ENCODE measurements at regions not wholly inside any gene's neighbourhood (a gene's known extent, or its start where the extent isn't known, plus 50 kb on each side); places are given as distances from the start of the nearest gene placed in this dataset.
"Not testable (repeated sequence)": the region's sequence is repeated elsewhere in the genome, so short reads cannot be mapped to it uniquely, and the experiment has no call there.

DNA sequence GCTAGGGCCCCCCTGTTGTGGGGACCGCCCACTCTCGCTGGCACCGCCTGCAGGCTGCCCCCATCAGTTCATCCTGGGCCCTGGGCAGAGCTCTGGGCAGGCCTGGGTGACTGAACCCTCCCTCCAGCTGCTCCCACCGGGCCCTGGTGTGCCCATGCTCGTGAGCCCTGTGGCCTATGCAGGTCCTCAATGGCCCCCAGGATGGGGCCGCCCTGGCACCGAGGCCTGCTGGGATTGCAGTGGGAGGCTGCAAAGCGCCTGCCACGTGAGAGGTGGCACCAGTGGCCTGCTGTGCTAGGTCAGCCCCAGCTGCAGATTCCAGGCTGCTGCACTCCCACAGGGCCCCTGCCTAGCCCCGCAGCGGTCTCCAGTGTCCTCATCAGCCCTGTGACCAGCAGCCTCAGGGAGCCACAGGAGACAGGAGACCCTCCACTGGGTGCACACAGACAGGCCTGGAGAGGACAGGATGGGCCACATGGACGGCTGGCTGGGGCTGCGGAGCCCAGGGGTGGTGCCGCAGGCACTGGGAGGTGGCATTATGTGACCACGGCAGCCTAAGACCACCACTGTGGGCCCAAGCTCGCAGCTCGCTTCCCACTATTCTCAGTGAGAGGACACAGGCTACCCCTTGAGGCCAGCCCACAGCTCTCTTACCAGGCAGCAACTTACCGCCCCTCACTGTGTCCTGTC, 199.4 kb downstream of the BCR start:
- not testable (repeated sequence) for DNase-seq (ENCODE audit: low read depth)

GRCh38 chr22:23377767-23378166, 197.5 kb downstream of the BCR start:
- DNase-seq (ENCODE audit: low read depth): no peak

GRCh38 chr22:23376256-23376655, 195.9 kb downstream of the BCR start:
- DNase-seq (ENCODE audit: low read depth): no peak

GRCh38 chr22:23375031-23375827, 194.9 kb downstream of the BCR start:
- no peak for DNase-seq (ENCODE audit: low read depth)

DNA sequence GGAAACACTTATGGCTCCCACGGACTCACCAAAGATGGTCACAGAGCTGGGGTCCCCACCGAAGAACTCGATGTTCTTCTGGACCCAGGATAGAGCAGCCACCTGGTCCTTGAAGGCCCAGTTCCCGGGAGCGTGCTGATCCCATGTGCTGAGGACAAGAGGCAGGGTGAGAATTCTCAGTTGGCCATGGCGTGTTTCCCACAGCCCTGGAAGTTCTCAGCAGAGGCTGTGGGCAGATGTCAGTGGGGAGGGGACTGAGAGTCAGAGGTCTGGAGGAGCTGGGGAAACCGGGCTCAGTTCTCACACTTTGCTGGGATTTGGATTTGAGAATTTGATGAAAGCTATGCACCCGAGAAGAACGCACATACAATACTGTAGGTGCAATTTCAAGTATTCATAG, 193.3 kb downstream of the BCR start:
- no peak for DNase-seq (ENCODE audit: low read depth)

- DNase-seq (ENCODE audit: low read depth): no peak
Observed at GRCh38 chr22:23370251-23370650, 189.9 kb downstream of the BCR start.

DNA sequence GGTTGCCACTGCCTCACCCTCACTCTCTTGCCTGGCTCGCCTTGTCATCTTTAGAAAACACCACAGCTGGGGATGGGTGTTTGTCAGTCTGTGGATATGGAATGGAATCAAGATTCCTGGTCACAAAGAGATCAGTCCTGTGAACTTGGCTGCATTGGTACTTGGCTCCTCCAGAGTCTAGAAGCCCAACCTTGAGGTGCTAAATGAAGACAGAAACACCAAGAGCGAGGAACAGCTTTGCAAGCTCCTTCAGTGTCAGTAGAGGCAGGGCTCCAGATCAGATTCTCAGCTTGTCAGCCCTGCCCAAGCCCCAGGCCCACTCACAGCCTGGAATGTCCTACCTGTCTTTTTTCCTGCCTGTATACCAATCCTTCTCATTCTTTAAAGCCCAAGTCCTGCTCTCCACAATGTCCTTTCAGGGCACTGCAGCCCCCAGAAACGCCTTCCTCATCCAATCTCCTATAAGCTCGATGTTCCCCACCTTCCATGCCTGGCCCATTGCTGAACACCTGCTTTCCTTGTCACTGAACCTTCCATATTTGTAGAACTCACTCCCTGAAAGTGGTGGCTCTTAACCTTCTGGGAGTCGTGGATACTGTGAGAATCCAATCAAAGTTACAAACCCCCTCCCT, 188.9 kb downstream of the BCR start:
- DNase-seq (ENCODE audit: low read depth): no peak
